SK-N-SH (cell line): ENCODE measurements at regions not wholly inside any gene's neighbourhood (a gene's known extent, or its start where the extent isn't known, plus 50 kb on each side); places are given as distances from the start of the nearest gene placed in this dataset.

ENCODE experiments used
- CTCF ChIA-PET: fragments of 300-600, 350-600 bp; formaldehyde crosslinking; extraction: SDS; loops from one replicate; lab custom pipeline; 2021; lab: Yijun Ruan, JAX
- POLR2A ChIA-PET: fragments of 350-600 bp; sonication (Branson Sonifier 250); formaldehyde crosslinking; extraction: SDS; loops from one replicate; lab custom pipeline; 2020; ENCODE audit warnings: antibody characterized with exemption, inconsistent platforms; lab: Yijun Ruan, JAX
- DNase-seq: peaks from one replicate; pipeline ENCODE4 v3.0.0; 2012
- H2AFZ ChIP-seq: fragments of 200-600 bp; sonication (generic); 2 replicates; pipeline ENCODE4 v1.8.1; 2016; ENCODE audit warnings: antibody characterized with exemption, mild to moderate bottlenecking, low read depth
- H3F3A ChIP-seq: fragments of 200-600 bp; sonication (generic); replicated peaks from 2 replicates; pipeline ENCODE3; 2016; ENCODE audit warnings: antibody characterized with exemption, mild to moderate bottlenecking; ENCODE audit not compliant: insufficient read depth
- H3K27ac ChIP-seq, 2 experiments: fragments of 200-500 bp in 1 of 2; fragments of 200-600 bp in 1 of 2; sonication (Bioruptor generic) in 1 of 2; sonication (generic), shearing (Covaris generic) in 1 of 2; 2 replicates each; pipeline versions ENCODE4 v1.5.1 to v1.6.1; 2014 to 2016; ENCODE audit warnings: low read depth in 2 of 2, inconsistent platforms in 1 of 2, low read length in 1 of 2, mild to moderate bottlenecking in 1 of 2, mixed read lengths in 1 of 2
- H3K27me3 ChIP-seq: fragments of 200-600 bp; sonication (generic), shearing (Covaris generic); 2 replicates; pipeline ENCODE4 v1.6.1; 2016; ENCODE audit warnings: mixed run types; ENCODE audit not compliant: insufficient read depth
- H3K36me3 ChIP-seq, 2 experiments: fragments of 200-500 bp in 1 of 2; fragments of 200-600 bp in 1 of 2; sonication (Bioruptor generic) in 1 of 2; sonication (generic) in 1 of 2; replicated peaks in 1 of 2; 2 replicates each; pipeline versions ENCODE3 to v1.5.1; 2014 to 2016; ENCODE audit warnings: low read length in 1 of 2, mild to moderate bottlenecking in 1 of 2; ENCODE audit not compliant: insufficient read depth in 2 of 2, control insufficient read depth in 1 of 2
- H3K4me1 ChIP-seq, 2 experiments: fragments of 200-500 bp in 1 of 2; fragments of 200-600 bp in 1 of 2; sonication (Bioruptor generic) in 1 of 2; sonication (generic), shearing (Covaris generic) in 1 of 2; 2 replicates each; pipeline versions ENCODE4 v1.5.1 to v1.6.1; 2014 to 2016; ENCODE audit warnings: low read depth in 1 of 2, low read length in 1 of 2, mixed run types in 1 of 2; ENCODE audit not compliant: insufficient read depth in 2 of 2, control insufficient read depth in 1 of 2
- H3K4me2 ChIP-seq: fragments of 200-600 bp; sonication (generic), shearing (Covaris generic); 2 replicates; pipeline ENCODE4 v1.6.1; 2017; ENCODE audit warnings: mixed run types
- H3K4me3 ChIP-seq, 2 experiments: fragments of 200-500 bp in 1 of 2; fragments of 200-600 bp in 1 of 2; sonication (Bioruptor generic) in 1 of 2; sonication (generic), shearing (Covaris generic) in 1 of 2; 2 replicates each; pipeline versions ENCODE4 v1.5.1 to v1.8.1; 2014 to 2016; ENCODE audit warnings: low read depth in 2 of 2, inconsistent platforms in 1 of 2, low read length in 1 of 2, mild to moderate bottlenecking in 1 of 2, mixed read lengths in 1 of 2, moderate library complexity in 1 of 2
- H3K79me2 ChIP-seq: fragments of 200-600 bp; sonication (generic); 2 replicates; pipeline ENCODE4 v1.8.1; 2017; ENCODE audit warnings: mild to moderate bottlenecking; ENCODE audit not compliant: insufficient read depth
- H3K9ac ChIP-seq: fragments of 200-600 bp; sonication (generic); 2 replicates; pipeline ENCODE4 v1.6.1; 2017; ENCODE audit warnings: mixed run types
- H3K9me2 ChIP-seq: fragments of 200-600 bp; sonication (generic); 2 replicates; pipeline ENCODE4 v1.6.1; 2017; ENCODE audit warnings: mixed run types
- H3K9me3 ChIP-seq: fragments of 200-600 bp; sonication (generic); 2 replicates; pipeline ENCODE4 v1.6.1; 2017; ENCODE audit warnings: mixed run types, mild to moderate bottlenecking, moderate library complexity
- H4K20me1 ChIP-seq: fragments of 200-600 bp; sonication (generic); 2 replicates; pipeline ENCODE4 v1.6.1; 2017; ENCODE audit warnings: mild to moderate bottlenecking, mixed run types; ENCODE audit not compliant: insufficient read depth
- CHD2 ChIP-seq: fragments of 150-350 bp; IDR thresholded peaks from 2 replicates; pipeline ENCODE4 v1.6.1; 2018; ENCODE audit warnings: low read length; ENCODE audit not compliant: partially characterized antibody
- FOXJ3 ChIP-seq: sonication (generic); formaldehyde crosslinking; IDR thresholded peaks from 2 replicates; pipeline ENCODE4 v1.5.1; 2020; ENCODE audit warnings: mild to moderate bottlenecking, missing genetic modification reagents
- FOXM1 ChIP-seq: IDR thresholded peaks from 2 replicates; pipeline ENCODE4 v1.4.0; 2012; ENCODE audit warnings: low read depth, mild to moderate bottlenecking
- GATA2 ChIP-seq: sonication (generic); formaldehyde crosslinking; IDR thresholded peaks from 2 replicates; pipeline ENCODE4 v1.5.0; 2020; ENCODE audit warnings: mild to moderate bottlenecking, missing genetic modification reagents
- IRF3 ChIP-seq: fragments of 150-350 bp; IDR thresholded peaks from 2 replicates; pipeline ENCODE4 v1.6.1; 2016; ENCODE audit warnings: mild to moderate bottlenecking, low read depth, low read length
- MAX ChIP-seq: IDR thresholded peaks from 2 replicates; pipeline ENCODE4 v1.4.0; 2012; ENCODE audit warnings: low read depth
- MEF2A ChIP-seq: IDR thresholded peaks from 2 replicates; pipeline ENCODE4 v1.4.0; 2012; ENCODE audit warnings: low read depth, borderline replicate concordance
- NFIC ChIP-seq: IDR thresholded peaks from 2 replicates; pipeline ENCODE4 v1.4.0; 2012; ENCODE audit warnings: borderline replicate concordance
- RAD21 ChIP-seq: IDR thresholded peaks from 2 replicates; pipeline ENCODE4 v1.6.1; 2012; ENCODE audit warnings: mild to moderate bottlenecking, low read length
- RFX5 ChIP-seq: IDR thresholded peaks from 2 replicates; pipeline ENCODE4 v1.6.1; 2012; ENCODE audit warnings: mild to moderate bottlenecking, improper control_type of control experiment, low read length
- TEAD4 ChIP-seq: IDR thresholded peaks from 2 replicates; pipeline ENCODE4 v1.4.0; 2012; ENCODE audit warnings: mild to moderate bottlenecking, borderline replicate concordance; ENCODE audit not compliant: insufficient read depth
- USF2 ChIP-seq: fragments of 150-350 bp; IDR thresholded peaks from 2 replicates; pipeline ENCODE4 v1.6.1; 2017; ENCODE audit warnings: antibody characterized with exemption, low read length, low read depth, borderline replicate concordance
- WGBS: methylation state at CpG from one replicate; pipeline ENCODE4 v1.1.6; 2017; ENCODE audit warnings: low lambda C conversion rate; 5-methylcytosine and 5-hydroxymethylcytosine counted together

- CTCF ChIA-PET = interaction anchor here (0.8 kb wide), 1 partner anchor 35 kb away, joined by 3 read pairs; no protein-coding TSS in a partner anchor
- POLR2A ChIA-PET = no interaction called here
These were observed 174.2 kb upstream of the VIPR2 start for GRCh38 chr7:159318682-159319351.

GRCh38 chr7:159317294-159317693 is 172.6 kb upstream of the VIPR2 start:
- Histone ChIP-seq H3K79me2 (no peaks in the 10 kb centered on the region), H3K4me1 (no peaks in the 10 kb centered on the region; a peak in 1 of 4 replicates), H4K20me1 (no peaks in the 10 kb centered on the region), H3K27me3 (no peaks in the 10 kb centered on the region), H3K9me2 (no peaks in the 10 kb centered on the region), H3K9ac (no peak overlapping the region), H3K36me3 (no peaks in the 10 kb centered on the region), H3K9me3 (0 out of 2 replicates have a peak, but pooled peaks cover 2% of the 10 kb centered on the region), H3K4me2 (no peak overlapping the region), H3K4me3 (no peak overlapping the region), H2AFZ (no peak overlapping the region), H3F3A (no peaks in the 10 kb centered on the region), H3K27ac (no peak overlapping the region)
- POLR2A ChIA-PET = no interaction called here
- TF ChIP-seq FOXJ3 (CRISPR knock-in tag) (no peak), USF2 (no peak), RAD21 (no peak), MAX (no peak), RFX5 (no peak), TEAD4 (no peak), CHD2 (no peak), NFIC (no peak), IRF3 (no peak), MEF2A (no peak)
- DNase-seq = no peak
- CTCF ChIA-PET = no interaction called here

More at GRCh38 chr7:159318682-159319351, 174.2 kb upstream of the VIPR2 start:
- WGBS = 2% methylated on average over 4 of the region's 4 CpGs
- Histone ChIP-seq H3K9me2 (no peaks in the 10 kb centered on the region), H3K36me3 (no peaks in the 10 kb centered on the region), H3K4me3 (no peak overlapping the region), H3K9ac (no peak overlapping the region), H3F3A (no peaks in the 10 kb centered on the region), H3K4me2 (no peak overlapping the region), H3K4me1 (no peaks in the 10 kb centered on the region; a peak in 1 of 4 replicates), H3K9me3 (0 out of 2 replicates have a peak, but pooled peaks cover 2% of the 10 kb centered on the region), H4K20me1 (no peaks in the 10 kb centered on the region), H3K79me2 (no peaks in the 10 kb centered on the region), H2AFZ (no peak overlapping the region), H3K27me3 (no peaks in the 10 kb centered on the region), H3K27ac (no peak overlapping the region)
- TF ChIP-seq FOXM1 = no peak
- TF ChIP-seq GATA2 (CRISPR knock-in tag) = 0 out of 2 replicates have a peak, but pooled peaks have one; percentile 24
- DNase-seq = no peak
